ENCODE measurements at regions not wholly inside any gene's neighbourhood (a gene's known extent, or its start where the extent isn't known, plus 50 kb on each side); places are given as distances from the start of the nearest gene placed in this dataset.

DNA sequence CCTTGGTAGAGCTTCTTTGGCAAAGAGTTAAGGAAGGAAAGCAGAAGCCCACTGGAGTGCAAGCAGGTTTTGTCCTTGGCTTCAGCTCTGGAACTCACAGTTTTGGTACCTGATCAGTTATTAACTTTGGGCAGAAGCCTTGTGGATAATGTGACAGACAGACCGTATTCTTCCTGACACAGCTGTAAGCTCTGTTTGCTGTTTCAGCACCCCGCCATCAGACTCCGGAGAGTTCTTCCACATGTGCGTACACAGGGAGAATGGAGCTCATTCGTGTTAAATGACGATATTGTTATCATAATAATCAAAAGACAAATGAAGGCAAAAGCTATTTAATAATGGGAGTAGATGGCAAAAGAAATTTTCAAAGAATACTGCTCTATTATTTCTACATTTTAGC lies 155.1 kb upstream of the ARGLU1 start:
- H3K27me3 ChIP-seq (ENCODE audit: insufficient read depth, low read depth), result no peaks in the 10 kb centered on the region
- H3K9ac ChIP-seq, result no peak overlapping the region
- no peaks in the 10 kb centered on the region for H3K36me3 ChIP-seq (ENCODE audit: insufficient read depth)
- H2AFZ ChIP-seq (ENCODE audit: low read depth), result no peak overlapping the region
- H3K4me3 ChIP-seq (IDR thresholded peaks at IDR 0.05; ENCODE audit: insufficient read depth, low read depth, low read length), result no peak overlapping the region
- TF ChIP-seq, protein P1, sequence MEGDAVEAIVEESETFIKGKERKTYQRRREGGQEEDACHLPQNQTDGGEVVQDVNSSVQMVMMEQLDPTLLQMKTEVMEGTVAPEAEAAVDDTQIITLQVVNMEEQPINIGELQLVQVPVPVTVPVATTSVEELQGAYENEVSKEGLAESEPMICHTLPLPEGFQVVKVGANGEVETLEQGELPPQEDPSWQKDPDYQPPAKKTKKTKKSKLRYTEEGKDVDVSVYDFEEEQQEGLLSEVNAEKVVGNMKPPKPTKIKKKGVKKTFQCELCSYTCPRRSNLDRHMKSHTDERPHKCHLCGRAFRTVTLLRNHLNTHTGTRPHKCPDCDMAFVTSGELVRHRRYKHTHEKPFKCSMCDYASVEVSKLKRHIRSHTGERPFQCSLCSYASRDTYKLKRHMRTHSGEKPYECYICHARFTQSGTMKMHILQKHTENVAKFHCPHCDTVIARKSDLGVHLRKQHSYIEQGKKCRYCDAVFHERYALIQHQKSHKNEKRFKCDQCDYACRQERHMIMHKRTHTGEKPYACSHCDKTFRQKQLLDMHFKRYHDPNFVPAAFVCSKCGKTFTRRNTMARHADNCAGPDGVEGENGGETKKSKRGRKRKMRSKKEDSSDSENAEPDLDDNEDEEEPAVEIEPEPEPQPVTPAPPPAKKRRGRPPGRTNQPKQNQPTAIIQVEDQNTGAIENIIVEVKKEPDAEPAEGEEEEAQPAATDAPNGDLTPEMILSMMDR (conservative IDR thresholded peaks at IDR 0.05; ENCODE audit: low read depth, low read length), result no peak
- H3K4me2 ChIP-seq, result no peak overlapping the region
- no peaks in the 10 kb centered on the region for H3K79me2 ChIP-seq (ENCODE audit: insufficient read depth, low read depth)
- no peaks in the 10 kb centered on the region for H3K4me1 ChIP-seq (ENCODE audit: low read depth, poor library complexity, severe bottlenecking)
- H3K27ac ChIP-seq, result no peak overlapping the region
- no peaks in the 10 kb centered on the region for H4K20me1 ChIP-seq (ENCODE audit: insufficient read depth)

GRCh38 chr13:106722620-106723019 lies 154.7 kb upstream of the ARGLU1 start:
- TF ChIP-seq, protein P1 (conservative IDR thresholded peaks at IDR 0.05; ENCODE audit: low read depth, low read length), result no peak
- Histone ChIP-seq H3K4me3 (IDR thresholded peaks at IDR 0.05; ENCODE audit: insufficient read depth, low read depth, low read length) (no peak overlapping the region), H2AFZ (ENCODE audit: low read depth) (no peak overlapping the region), H3K79me2 (ENCODE audit: insufficient read depth, low read depth) (no peaks in the 10 kb centered on the region), H3K27ac (no peak overlapping the region), H3K36me3 (ENCODE audit: insufficient read depth) (no peaks in the 10 kb centered on the region), H3K9ac (no peak overlapping the region), H3K4me2 (no peak overlapping the region), H4K20me1 (ENCODE audit: insufficient read depth) (no peaks in the 10 kb centered on the region), H3K27me3 (ENCODE audit: insufficient read depth, low read depth) (no peaks in the 10 kb centered on the region), H3K4me1 (ENCODE audit: low read depth, poor library complexity, severe bottlenecking) (no peaks in the 10 kb centered on the region)

DNA sequence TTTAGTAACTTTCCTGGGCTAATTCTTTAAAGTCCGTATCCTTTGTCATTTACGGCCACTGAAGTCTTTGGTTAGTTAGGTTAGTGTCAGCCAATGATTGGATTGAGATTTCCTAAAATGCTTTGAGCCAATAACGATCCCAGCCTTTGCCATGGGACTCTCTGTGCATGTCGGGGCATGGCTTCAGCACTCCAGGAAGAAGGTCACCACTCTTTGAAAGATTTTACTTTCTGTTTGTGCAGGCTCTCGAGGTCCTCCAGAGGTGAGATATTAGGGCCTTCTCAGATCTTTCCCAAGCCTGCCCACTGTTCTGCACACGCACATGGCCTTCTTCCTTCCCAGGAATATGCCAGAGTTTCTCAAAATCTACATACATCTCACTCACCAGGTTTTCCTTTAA lies 153.7 kb upstream of the ARGLU1 start:
- no peaks in the 10 kb centered on the region for H3K79me2 ChIP-seq (ENCODE audit: insufficient read depth, low read depth)
- H3K27ac ChIP-seq, result no peak overlapping the region
- H3K36me3 ChIP-seq (ENCODE audit: insufficient read depth), result no peaks in the 10 kb centered on the region
- TF ChIP-seq, protein P1 (conservative IDR thresholded peaks at IDR 0.05; ENCODE audit: low read depth, low read length), result no peak
- no peaks in the 10 kb centered on the region for H3K4me1 ChIP-seq (ENCODE audit: low read depth, poor library complexity, severe bottlenecking)
- H3K4me2 ChIP-seq, result no peak overlapping the region
- H4K20me1 ChIP-seq (ENCODE audit: insufficient read depth), result no peaks in the 10 kb centered on the region
- no peaks in the 10 kb centered on the region for H3K27me3 ChIP-seq (ENCODE audit: insufficient read depth, low read depth)
- H2AFZ ChIP-seq (ENCODE audit: low read depth), result no peak overlapping the region
- no peak overlapping the region for H3K4me3 ChIP-seq (IDR thresholded peaks at IDR 0.05; ENCODE audit: insufficient read depth, low read depth, low read length)
- no peak overlapping the region for H3K9ac ChIP-seq

DNA sequence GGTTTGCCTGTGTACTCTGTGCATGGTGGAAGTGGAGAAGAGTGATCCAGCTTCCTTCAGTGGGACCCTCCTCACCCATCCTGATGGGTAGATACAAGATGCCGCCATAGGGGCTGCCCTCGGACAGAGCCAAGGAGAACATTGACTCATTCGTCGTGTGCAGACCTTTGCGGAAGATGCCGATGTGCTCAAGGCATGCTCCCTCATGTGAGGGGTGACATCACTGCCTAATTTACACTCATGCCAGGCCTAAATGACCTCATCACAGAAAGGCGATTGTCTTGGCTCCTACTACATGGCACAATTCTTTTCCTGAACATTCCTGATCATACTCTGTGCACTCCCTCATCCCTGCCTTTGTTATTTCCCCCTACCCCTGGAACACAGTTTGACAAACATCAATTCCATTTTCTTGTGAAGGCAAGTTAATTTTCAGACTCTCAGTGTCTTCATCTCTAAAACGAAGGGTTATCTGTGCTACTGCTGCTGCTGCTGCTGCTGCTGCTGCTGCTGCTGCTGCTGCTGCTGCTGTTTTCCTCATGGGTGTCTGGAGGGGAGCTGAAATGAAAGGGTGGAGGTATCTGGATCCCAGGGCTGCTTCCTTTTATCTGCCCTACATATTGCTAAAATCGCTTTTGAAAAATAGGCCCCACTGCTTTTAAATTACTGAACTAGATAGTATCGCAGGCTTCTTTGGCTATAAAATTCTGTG lies 146.5 kb upstream of the ARGLU1 start:
- no peaks in the 10 kb centered on the region for H3K4me1 ChIP-seq (ENCODE audit: low read depth, poor library complexity, severe bottlenecking)
- no peak overlapping the region for H3K4me3 ChIP-seq (IDR thresholded peaks at IDR 0.05; ENCODE audit: insufficient read depth, low read depth, low read length)
- no peak overlapping the region for H2AFZ ChIP-seq (ENCODE audit: low read depth)
- TF ChIP-seq, protein P1 (conservative IDR thresholded peaks at IDR 0.05; ENCODE audit: low read depth, low read length), result no peak
- no peaks in the 10 kb centered on the region for H3K36me3 ChIP-seq (ENCODE audit: insufficient read depth)
- H4K20me1 ChIP-seq (ENCODE audit: insufficient read depth), result no peaks in the 10 kb centered on the region
- no peaks in the 10 kb centered on the region for H3K79me2 ChIP-seq (ENCODE audit: insufficient read depth, low read depth)
- H3K4me2 ChIP-seq, result no peak overlapping the region
- no peak overlapping the region for H3K27ac ChIP-seq
- H3K9ac ChIP-seq, result no peak overlapping the region
- no peaks in the 10 kb centered on the region for H3K27me3 ChIP-seq (ENCODE audit: insufficient read depth, low read depth)

All from KMS-11 (cell line).